AG10803 (cell line): ENCODE measurements at regions not wholly inside any gene's neighbourhood (a gene's known extent, or its start where the extent isn't known, plus 50 kb on each side); places are given as distances from the start of the nearest gene placed in this dataset.
"Not testable (repeated sequence)": the region's sequence is repeated elsewhere in the genome, so short reads cannot be mapped to it uniquely, and the experiment has no call there.

Source experiments
- DNase-seq: peaks from one replicate; pipeline ENCODE4 v3.0.0; 2010; ENCODE audit warnings: low read depth
- H3K4me3 ChIP-seq: 2 replicates; pipeline ENCODE4 v1.5.1; 2011; ENCODE audit warnings: mild to moderate bottlenecking, low read length, control low read depth
- CTCF ChIP-seq: conservative IDR thresholded peaks from 2 replicates; pipeline ENCODE4 v1.5.1; 2011; ENCODE audit warnings: mild to moderate bottlenecking, low read length, control low read depth, inconsistent platforms

- no peak for TF ChIP-seq CTCF
- H3K4me3 ChIP-seq = no peak overlapping the region
- no peak for DNase-seq
These were observed 65.5 kb upstream of the CYP1B1 start for GRCh38 chr2:38141501-38141900.

- DNase-seq = no peak
- no peak for TF ChIP-seq CTCF
- no peak overlapping the region for H3K4me3 ChIP-seq
These were observed 63.0 kb upstream of the CYP1B1 start for GRCh38 chr2:38138996-38139395.

- no peak overlapping the region for H3K4me3 ChIP-seq
- no peak for DNase-seq
- TF ChIP-seq CTCF = no peak
These were observed 62.5 kb upstream of the CYP1B1 start for GRCh38 chr2:38138419-38138818.

- not testable (repeated sequence) for DNase-seq, H3K4me3 ChIP-seq
These were observed 62.0 kb upstream of the CYP1B1 start for GRCh38 chr2:38137958-38138357.

- no peak for DNase-seq
- no peak for TF ChIP-seq CTCF
These were observed 55.7 kb upstream of the CYP1B1 start for GRCh38 chr2:38131676-38132075.

GRCh38 chr2:38130876-38131275, 54.9 kb upstream of the CYP1B1 start:
- no peak overlapping the region for H3K4me3 ChIP-seq
- DNase-seq = no peak
- no peak for TF ChIP-seq CTCF

More at GRCh38 chr2:38131676-38132075, 55.7 kb upstream of the CYP1B1 start:
- H3K4me3 ChIP-seq = no peak overlapping the region

- H3K4me3 ChIP-seq = no peak overlapping the region
- no peak for DNase-seq
- no peak for TF ChIP-seq CTCF
These were observed 54.0 kb upstream of the CYP1B1 start for GRCh38 chr2:38129987-38130386.

GRCh38 chr2:38129481-38129880, 53.5 kb upstream of the CYP1B1 start:
- H3K4me3 ChIP-seq = no peak overlapping the region
- no peak for DNase-seq
- TF ChIP-seq CTCF = no peak
